ENCODE measurements at regions not wholly inside any gene's neighbourhood (a gene's known extent, or its start where the extent isn't known, plus 50 kb on each side); places are given as distances from the start of the nearest gene placed in this dataset.

GRCh38 chr14:76613616-76614015, 147.7 kb upstream of the VASH1 start:
- Mint-ChIP-seq H3K9me3 (peaks cover 16% of the 10 kb centered on the region), H3K4me1 (ENCODE audit: low read depth) (no peaks in the 10 kb centered on the region), H3K27ac (no peak overlapping the region), H3K36me3 (ENCODE audit: low read depth) (no peaks in the 10 kb centered on the region), H3K4me3 (no peak overlapping the region), H3K27me3 (peaks cover 9% of the 10 kb centered on the region)
- no peak for TF ChIP-seq CTCF (IDR thresholded peaks at IDR 0.05)
- ChIA-PET POLR2A (no interaction called here), CTCF (no interaction called here)
- intact Hi-C loops (cut with micrococcal nuclease) = no loop called here
- DNase-seq (no peak), ATAC-seq (no peak)

DNA sequence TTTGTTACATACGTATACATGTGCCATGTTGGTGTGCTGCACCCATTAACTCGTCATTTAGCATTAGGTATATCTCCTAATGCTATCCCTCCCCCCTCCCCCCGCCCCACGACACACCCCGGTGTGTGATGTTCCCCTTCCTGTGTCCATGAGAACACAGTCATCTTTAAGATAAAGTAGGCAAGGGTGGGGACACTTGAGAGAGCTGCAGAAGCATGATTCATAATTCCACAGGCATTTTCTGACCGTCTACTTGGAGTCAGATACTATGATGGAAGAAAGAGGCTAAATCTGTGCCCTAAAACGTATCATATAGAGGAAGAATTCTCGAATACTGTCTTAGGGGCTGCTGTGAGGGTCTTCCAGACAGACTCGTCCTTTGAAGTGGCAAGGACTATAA, 145.9 kb upstream of the VASH1 start:
- Mint-ChIP-seq H3K4me3 (no peak overlapping the region), H3K27me3 (peaks cover 5% of the 10 kb centered on the region), H3K9me3 (peaks cover 16% of the 10 kb centered on the region), H3K36me3 (ENCODE audit: low read depth) (no peaks in the 10 kb centered on the region), H3K4me1 (ENCODE audit: low read depth) (no peaks in the 10 kb centered on the region), H3K27ac (no peak overlapping the region)
- DNase-seq (no peak), ATAC-seq (no peak)
- intact Hi-C loops (cut with micrococcal nuclease) = no loop called here
- no peak for TF ChIP-seq CTCF (IDR thresholded peaks at IDR 0.05)
- CTCF ChIA-PET = no interaction called here
- POLR2A ChIA-PET = no interaction called here

- DNase-seq = no peak
- Mint-ChIP-seq H3K4me3 (no peak overlapping the region), H3K9me3 (peaks cover 16% of the 10 kb centered on the region), H3K27ac (no peak overlapping the region), H3K36me3 (ENCODE audit: low read depth) (no peaks in the 10 kb centered on the region), H3K27me3 (peaks cover 2% of the 10 kb centered on the region), H3K4me1 (ENCODE audit: low read depth) (no peaks in the 10 kb centered on the region)
- ChIA-PET POLR2A (no interaction called here), CTCF (no interaction called here)
- no peak for ATAC-seq
- intact Hi-C loops (cut with micrococcal nuclease) = no loop called here
- TF ChIP-seq CTCF (IDR thresholded peaks at IDR 0.05) = no peak
Observed at GRCh38 chr14:76617440-76617839, 143.8 kb upstream of the VASH1 start.

DNA sequence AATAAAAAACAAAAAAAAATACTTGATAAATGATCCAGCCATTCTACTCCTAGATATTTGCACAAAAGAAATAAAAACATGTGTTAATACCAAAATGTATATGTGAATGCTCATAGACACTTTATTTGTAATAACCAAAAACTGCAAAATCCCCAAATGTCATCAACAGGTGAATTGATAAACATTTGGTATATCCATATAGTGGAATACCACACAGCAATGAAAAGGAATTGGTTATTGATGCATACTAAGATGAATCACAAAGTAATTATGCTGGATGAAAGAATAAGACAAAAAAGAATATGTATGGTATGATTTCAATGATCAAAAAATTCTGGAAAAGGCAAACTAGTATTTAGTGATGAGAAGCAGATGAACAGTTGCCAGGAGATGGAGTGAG, 124.7 kb upstream of the VASH1 start:
- intact Hi-C loops (cut with micrococcal nuclease) = no loop called here
- H3K27me3 Mint-ChIP-seq = peaks cover 5% of the 10 kb centered on the region
- no peak for TF ChIP-seq CTCF (IDR thresholded peaks at IDR 0.05)
- no peaks in the 10 kb centered on the region for H3K4me1 Mint-ChIP-seq (ENCODE audit: low read depth)
- H3K4me3 Mint-ChIP-seq = no peak overlapping the region
- POLR2A ChIA-PET = no interaction called here
- no peaks in the 10 kb centered on the region for H3K9me3 Mint-ChIP-seq
- CTCF ChIA-PET = no interaction called here
- no peaks in the 10 kb centered on the region for H3K36me3 Mint-ChIP-seq (ENCODE audit: low read depth)
- ATAC-seq = no peak
- no peak overlapping the region for H3K27ac Mint-ChIP-seq
- DNase-seq = no peak

GRCh38 chr14:76638841-76639240, 122.4 kb upstream of the VASH1 start:
- no peak overlapping the region for H3K27ac Mint-ChIP-seq
- DNase-seq = no peak
- no peaks in the 10 kb centered on the region for H3K4me1 Mint-ChIP-seq (ENCODE audit: low read depth)
- peaks cover 7% of the 10 kb centered on the region for H3K27me3 Mint-ChIP-seq
- ChIA-PET POLR2A (no interaction called here), CTCF (interaction anchor here (2.4 kb wide), 1 partner anchor 72 kb away, joined by 6 read pairs; no protein-coding TSS in a partner anchor)
- H3K36me3 Mint-ChIP-seq (ENCODE audit: low read depth) = no peaks in the 10 kb centered on the region
- no peak overlapping the region for H3K4me3 Mint-ChIP-seq
- no peaks in the 10 kb centered on the region for H3K9me3 Mint-ChIP-seq
- no peak for TF ChIP-seq CTCF (IDR thresholded peaks at IDR 0.05)
- intact Hi-C loops (cut with micrococcal nuclease) = no loop called here
- no peak for ATAC-seq
